HG03432 (cell line): ENCODE measurements at regions not wholly inside any gene's neighbourhood (a gene's known extent, or its start where the extent isn't known, plus 50 kb on each side); places are given as distances from the start of the nearest gene placed in this dataset.

Source experiments
- ATAC-seq: cut with Tn5 transposase; IDR thresholded peaks from one replicate; pipeline ENCODE4 v1.9.1; 2021; ENCODE audit warnings: mild to moderate bottlenecking, moderate library complexity; ENCODE audit not compliant: unreplicated experiment

DNA sequence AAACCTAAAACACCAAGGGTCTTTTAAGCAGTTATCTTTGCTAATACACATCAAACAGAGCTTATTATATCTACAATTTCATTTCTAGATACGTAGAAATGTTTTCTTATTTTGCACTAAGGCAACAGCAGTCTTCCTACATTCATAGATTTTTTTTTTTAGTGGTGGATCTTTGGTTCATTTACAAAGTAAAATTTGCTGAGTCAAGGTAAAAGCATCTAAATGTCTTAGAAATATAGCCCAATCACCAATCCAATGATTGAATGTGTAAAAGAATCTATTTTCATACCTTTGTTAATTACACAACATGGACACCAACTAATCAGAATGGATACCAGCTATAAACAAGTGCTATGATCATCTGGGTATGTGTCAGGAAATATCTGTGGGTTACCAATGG lies 272.2 kb upstream of the TMPO start:
- ATAC-seq = no peak

DNA sequence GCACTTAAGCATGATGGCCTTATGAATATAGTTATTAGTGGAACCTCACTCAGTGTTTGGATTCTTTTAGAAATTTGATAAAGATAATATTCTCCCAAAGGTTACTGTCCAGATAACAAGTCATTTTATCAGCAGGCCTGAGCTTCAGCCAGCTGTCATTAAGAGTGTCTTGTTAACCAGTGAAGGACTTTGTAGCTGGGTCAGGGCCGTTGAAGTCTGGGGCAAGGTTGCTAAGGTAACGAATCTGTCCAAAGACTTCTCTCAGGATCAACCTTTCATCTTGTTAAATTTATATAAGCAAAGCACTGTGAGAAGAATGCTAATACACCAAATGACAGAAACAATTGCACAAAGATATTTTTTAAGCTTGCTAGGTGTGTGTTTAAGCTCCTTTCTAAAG lies 271.3 kb upstream of the TMPO start:
- no peak for ATAC-seq

- ATAC-seq = no peak
These were observed 262.0 kb upstream of the TMPO start for GRCh38 chr12:98253207-98254037.

DNA sequence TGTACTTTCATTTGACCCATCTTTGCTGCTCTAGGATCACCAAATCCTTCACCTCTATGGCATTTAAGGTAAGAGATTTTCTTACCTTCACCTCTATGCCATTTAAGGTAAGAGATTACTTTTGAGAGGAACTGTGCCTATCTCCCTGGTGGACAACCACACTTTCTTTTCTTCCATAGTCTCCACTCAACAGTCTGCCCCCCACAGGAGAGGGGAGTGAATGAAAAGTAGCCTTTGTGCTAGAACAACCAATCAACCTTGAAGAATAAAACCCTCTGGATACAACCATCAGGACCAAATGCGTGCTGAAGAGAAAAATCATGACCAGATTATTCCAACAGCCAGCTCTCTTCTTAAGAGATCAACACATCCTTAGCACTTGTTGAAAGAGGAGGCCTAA lies 258.6 kb upstream of the TMPO start:
- no peak for ATAC-seq

GRCh38 chr12:98259693-98260092 lies 255.7 kb upstream of the TMPO start:
- ATAC-seq = no peak

DNA sequence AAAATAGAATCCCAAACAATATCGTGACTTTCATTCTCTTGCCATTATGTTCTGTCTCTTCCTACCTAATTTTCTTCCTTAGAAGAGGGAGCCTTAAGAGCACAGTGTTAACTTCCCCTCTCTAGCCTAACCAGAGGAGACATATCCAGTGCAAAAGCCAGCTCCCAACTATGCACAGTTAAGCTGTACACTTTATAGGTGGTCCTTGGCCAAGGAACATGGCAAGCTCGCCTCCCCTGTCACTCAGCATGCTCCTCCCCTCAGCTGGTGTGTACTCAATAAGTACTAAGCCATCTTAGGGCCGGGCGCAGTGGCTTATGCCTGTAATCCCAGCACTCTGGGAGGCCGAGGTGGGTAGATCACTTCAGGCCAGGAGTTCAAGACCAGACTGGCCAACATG lies 255.1 kb upstream of the TMPO start:
- ATAC-seq = no peak

DNA sequence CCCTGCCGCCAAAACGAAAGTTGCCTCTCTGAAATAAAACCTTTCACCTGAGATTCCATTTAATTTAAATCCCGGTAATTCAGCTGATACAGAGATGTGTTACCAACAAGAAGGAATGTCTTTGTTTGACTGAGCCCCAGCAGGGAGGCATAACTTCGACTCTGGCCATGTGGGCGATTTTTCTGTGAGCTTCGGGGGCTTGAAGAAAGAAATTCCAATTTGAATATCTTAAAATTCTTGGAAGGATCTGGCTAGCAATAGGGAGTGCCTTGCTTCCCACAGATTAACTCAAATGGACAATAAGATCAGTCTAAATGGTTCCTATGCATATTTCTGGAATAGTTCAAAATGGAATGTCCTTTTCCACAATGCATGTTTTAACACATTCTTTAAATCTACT lies 252.5 kb upstream of the TMPO start:
- ATAC-seq = no peak

- ATAC-seq = peak; percentile 98
These were observed 240.8 kb upstream of the TMPO start for GRCh38 chr12:98274430-98275130.

DNA sequence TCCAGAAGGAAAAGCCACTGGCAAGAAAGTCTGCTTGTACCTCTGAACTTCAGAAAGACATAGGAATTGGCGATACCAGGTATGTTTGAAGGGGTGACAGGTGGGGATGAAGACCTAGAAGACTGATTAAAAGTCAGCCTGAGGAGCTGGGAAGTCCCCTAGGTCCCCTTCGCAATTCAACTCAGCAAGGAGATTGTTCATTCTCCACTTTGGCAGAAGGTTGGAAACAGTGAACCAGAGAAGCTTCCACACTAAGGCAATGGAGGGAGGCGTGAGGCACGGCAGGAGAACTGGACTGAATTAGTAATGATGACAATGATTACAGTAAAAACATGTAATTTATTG lies 240.3 kb upstream of the TMPO start:
- peak; percentile 56 for ATAC-seq

GRCh38 chr12:98280152-98280551 lies 235.2 kb upstream of the TMPO start:
- ATAC-seq = no peak

DNA sequence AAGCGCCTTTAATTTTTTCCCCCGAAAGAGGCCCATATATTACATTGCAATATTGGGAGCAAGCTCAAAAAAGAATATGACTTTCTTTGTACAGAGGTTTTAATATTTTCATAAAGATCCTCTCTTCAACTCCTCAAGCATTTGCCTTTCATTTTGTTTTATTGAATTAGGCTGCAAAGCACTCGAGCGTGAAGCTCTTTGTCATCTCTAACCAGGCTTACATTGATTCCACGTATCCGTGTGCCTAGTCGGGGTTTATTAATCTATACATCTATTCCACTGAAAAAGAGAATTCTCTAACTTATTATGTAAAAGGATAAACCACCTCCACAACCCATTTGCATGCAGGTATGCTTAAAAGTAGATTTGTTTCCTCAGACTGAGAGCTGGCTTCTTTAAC lies 234.8 kb upstream of the TMPO start:
- no peak for ATAC-seq

- no peak for ATAC-seq
These were observed 223.6 kb upstream of the TMPO start for GRCh38 chr12:98291828-98292227.

GRCh38 chr12:98294051-98294805 lies 221.2 kb upstream of the TMPO start:
- ATAC-seq = no peak

DNA sequence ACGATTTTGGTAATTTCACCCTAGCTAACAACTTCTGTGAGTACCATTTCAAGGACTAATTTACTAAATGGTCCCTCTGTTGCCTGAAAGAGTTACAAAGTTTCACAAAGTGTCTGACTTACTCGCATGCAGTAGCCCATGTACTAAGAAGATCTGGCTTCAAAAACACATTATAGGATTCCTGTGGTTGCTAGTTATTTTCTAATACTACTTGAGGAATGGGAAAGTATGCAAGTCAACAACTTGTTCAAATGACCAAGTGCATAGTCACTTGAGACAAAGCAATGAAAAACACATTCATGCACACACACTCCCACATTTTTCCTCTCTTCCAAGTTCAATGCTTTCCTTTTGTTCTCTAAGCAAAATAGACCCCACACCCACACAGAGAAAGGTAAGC lies 219.7 kb upstream of the TMPO start:
- ATAC-seq = no peak

DNA sequence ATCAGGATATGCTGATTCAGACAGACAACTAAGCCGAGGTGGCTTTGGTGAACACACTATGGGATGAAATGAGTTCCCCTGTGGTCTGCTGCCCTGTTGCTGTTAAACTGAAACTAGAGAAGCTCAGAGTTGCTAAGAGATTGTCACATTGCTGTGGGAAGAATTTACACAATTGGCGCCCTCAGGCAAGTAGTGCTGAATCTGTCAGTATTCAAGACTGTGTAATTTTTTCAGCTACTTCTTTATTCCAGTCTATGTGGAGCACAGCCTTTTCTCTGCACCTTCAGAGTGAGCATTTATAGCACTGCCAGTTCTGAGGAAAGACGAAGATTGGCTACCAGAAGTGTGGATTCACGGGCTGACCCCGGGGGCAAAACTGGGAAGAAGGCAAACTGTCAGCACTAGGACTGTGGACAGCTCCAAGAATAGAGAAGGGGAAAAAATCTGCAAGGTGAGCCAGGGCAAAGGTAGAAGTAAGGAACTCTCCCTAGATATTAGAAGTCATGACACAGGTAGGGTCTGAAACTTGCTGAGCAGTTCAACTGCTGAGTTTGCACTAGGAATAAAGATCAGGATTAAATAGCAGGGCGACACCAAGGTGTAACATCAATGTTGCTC lies 218.8 kb upstream of the TMPO start:
- ATAC-seq = no peak

- ATAC-seq = no peak
These were observed 217.9 kb upstream of the TMPO start for GRCh38 chr12:98297538-98297937.

DNA sequence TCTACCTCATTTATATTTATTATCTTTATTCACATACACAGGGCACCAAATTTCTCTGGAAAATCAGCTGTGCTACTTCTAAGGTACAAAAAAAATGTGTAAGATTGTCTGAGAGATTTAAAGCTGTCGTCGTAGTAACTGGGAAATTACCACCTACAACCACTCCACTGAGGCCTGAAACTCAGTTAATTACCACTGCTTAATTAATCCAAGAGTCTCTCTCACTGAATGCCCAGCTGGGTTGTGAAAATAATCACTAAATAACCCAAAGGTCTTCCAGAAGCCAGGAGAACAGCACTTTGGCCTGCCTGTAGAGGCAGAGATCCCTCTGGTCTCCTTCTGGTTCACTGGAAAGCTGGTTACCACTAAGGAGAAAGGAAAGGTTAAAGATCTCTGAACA lies 207.2 kb upstream of the TMPO start:
- ATAC-seq = no peak

DNA sequence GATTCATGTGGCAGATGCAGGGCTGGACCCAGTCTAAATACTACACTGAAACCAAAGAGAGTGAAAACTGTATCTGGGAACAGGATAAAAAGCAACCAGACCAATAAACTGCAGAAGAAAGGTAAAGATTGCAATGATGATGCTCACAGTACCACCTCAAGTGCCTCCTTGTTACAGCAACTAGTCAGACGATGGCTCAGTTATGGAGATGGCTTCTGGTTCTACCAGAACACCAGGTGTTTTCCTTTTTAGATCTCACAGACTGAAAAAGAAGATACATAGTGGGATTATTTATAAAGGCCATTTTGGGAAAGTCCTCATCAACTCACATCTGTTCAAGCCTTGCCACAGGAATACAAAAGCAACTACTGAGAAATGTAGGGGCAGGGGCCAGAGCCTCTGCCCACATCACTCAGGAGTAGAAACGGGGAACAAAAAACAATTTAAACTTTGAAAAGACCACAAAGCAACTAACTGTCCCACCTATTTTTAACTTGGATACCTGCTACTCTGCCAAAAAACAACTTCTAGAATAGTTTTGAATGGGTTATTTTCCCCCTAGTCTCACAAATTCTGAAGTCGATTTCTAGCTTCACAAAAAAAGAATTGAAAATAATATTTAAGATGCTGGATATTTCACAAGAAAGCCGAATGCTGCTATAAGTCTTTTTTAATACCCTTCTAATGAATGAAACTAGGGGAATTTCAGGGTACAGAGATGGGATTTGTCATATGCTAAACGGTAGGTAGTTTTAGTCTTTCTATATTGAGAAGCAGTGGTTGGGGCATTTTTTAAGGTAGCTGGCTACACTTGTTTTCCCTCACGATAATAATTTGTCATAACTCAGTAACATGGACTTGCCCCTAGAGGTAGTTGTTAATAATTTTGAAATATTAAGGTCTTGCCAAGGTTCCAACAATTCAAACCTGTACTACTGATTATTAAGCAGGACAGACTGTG lies 197.2 kb upstream of the TMPO start:
- ATAC-seq = no peak

DNA sequence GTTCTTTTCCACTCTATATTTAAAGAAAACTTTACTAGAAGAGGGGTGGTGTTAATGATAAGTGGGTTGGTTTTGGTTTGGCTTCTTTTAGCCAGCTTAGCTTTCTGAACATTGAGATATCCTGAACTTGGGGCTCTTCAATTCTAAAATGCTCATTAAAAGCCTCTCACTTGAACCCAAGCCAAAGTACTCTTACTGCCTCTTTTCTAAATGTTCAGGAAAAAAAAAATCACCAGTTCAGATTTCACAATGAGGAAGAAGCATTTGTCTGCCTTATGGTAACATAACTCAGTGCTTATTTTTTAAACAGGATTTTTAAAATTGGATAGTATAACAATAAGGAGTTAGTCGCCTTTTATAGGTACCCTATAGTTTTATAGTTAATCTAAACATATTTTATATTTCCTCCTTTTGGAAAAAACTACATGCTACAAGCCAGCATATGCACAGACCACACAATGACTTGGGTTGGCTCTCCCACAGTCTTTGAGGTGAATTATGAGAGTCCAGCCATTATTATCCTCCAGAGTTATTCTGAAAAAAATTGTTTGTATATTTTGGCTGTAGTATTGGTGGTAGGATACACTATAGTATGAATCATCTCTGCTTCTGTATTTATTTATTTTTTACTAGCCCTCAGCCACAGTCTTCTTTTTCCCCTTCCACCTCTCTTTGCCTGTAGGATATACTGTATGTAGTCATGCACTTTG lies 195.5 kb upstream of the TMPO start:
- ATAC-seq = no peak

GRCh38 chr12:98325003-98325402 lies 190.4 kb upstream of the TMPO start:
- no peak for ATAC-seq
